ENCODE measurements at regions not wholly inside any gene's neighbourhood (a gene's known extent, or its start where the extent isn't known, plus 50 kb on each side); places are given as distances from the start of the nearest gene placed in this dataset.

DNA sequence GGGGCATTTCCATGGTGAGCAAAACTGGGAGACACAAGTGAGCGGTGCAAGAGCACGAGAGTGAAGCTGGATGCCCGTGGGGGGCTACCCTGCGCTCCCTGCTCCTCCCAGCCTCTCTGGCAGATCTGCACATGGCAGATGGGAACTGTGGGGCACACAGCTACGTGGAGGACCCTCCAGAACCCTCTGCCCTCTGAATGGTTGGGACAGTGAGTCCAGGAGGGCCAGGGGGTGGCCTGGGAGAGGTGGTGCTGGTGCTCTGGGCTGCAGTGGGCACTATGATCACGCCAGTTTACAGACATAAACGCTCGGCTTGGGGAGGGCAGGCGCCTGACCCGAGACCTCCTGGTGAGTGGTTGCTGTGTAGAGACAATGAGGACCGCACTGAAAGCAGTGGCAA lies 205.9 kb downstream of the CTTN start (continued):
- TF ChIP-seq, protein P1, sequence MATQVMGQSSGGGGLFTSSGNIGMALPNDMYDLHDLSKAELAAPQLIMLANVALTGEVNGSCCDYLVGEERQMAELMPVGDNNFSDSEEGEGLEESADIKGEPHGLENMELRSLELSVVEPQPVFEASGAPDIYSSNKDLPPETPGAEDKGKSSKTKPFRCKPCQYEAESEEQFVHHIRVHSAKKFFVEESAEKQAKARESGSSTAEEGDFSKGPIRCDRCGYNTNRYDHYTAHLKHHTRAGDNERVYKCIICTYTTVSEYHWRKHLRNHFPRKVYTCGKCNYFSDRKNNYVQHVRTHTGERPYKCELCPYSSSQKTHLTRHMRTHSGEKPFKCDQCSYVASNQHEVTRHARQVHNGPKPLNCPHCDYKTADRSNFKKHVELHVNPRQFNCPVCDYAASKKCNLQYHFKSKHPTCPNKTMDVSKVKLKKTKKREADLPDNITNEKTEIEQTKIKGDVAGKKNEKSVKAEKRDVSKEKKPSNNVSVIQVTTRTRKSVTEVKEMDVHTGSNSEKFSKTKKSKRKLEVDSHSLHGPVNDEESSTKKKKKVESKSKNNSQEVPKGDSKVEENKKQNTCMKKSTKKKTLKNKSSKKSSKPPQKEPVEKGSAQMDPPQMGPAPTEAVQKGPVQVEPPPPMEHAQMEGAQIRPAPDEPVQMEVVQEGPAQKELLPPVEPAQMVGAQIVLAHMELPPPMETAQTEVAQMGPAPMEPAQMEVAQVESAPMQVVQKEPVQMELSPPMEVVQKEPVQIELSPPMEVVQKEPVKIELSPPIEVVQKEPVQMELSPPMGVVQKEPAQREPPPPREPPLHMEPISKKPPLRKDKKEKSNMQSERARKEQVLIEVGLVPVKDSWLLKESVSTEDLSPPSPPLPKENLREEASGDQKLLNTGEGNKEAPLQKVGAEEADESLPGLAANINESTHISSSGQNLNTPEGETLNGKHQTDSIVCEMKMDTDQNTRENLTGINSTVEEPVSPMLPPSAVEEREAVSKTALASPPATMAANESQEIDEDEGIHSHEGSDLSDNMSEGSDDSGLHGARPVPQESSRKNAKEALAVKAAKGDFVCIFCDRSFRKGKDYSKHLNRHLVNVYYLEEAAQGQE (IDR thresholded peaks at IDR 0.05; ENCODE audit: unreplicated experiment) = no peak
- TF ChIP-seq ZNF114 (CRISPR knock-in tag; IDR thresholded peaks at IDR 0.05) (no peak), EZH2phosphoT487 (IDR thresholded peaks at IDR 0.05; ENCODE audit: unreplicated experiment) (no peak), CREB1 (CRISPR knock-in tag; IDR thresholded peaks at IDR 0.05; ENCODE audit: low read depth) (no peak), CTCF (conservative IDR thresholded peaks at IDR 0.05; ENCODE audit: low read depth in 2 of 2) (no peak), ZNF331 (CRISPR knock-in tag; IDR thresholded peaks at IDR 0.05; ENCODE audit: low read depth) (no peak)
- TF ChIP-seq, protein P2, sequence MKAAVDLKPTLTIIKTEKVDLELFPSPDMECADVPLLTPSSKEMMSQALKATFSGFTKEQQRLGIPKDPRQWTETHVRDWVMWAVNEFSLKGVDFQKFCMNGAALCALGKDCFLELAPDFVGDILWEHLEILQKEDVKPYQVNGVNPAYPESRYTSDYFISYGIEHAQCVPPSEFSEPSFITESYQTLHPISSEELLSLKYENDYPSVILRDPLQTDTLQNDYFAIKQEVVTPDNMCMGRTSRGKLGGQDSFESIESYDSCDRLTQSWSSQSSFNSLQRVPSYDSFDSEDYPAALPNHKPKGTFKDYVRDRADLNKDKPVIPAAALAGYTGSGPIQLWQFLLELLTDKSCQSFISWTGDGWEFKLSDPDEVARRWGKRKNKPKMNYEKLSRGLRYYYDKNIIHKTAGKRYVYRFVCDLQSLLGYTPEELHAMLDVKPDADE (IDR thresholded peaks at IDR 0.05) = no peak

DNA sequence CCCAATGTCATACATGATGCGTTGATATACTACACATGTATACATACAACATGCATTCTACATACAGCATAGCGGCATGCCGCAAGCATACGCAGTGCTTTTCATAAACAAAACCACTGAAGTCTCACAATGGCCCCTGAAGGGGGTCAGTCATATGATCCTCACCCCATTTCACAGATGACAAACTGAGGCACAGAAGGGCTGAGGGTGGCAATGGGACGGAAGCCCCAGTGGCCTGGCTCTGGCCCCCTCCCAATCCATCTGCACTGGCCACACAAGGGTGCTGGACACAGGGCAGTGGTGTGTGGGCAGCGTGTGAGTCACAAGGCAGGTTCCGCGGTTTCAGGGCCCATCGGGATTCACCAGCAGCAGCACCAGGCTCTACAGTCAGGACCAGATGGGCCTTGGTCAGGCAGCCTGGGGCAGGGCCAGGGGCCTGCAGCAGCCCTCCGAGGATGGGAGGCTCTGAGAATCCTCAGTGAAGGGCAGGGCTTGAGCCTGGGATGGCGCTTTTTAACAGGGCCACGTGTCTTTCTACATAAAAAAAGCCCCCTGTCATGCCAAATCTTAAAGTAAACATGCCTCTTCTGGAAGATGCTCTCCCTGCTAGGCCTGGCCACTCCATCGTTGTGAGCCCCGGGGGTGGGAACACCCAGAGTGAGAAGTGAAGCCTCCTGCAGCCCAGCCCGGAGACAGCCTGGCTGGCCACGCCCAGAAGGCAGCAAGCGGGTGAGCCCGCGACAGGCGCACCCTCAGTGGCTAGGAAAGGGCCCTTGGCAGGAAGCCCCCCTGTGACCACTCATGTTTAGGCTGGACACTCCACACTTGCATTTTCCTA lies 206.5 kb downstream of the CTTN start:
- no peak overlapping the region for H3K4me2 ChIP-seq
- Mint-ChIP-seq H3K9me3 (no peaks in the 10 kb centered on the region), H3K36me3 (ENCODE audit: low read depth) (no peaks in the 10 kb centered on the region; the same call in 1 of the 3 replicates), H3K27ac (no peak overlapping the region), H3K4me3 (no peak overlapping the region), H3K4me1 (peaks cover 47% of the 10 kb centered on the region), H3K27me3 (ENCODE audit: insufficient read depth, low read depth, poor library complexity) (peaks cover 19% of the 10 kb centered on the region)
- H3F3A ChIP-seq (replicated peaks; ENCODE audit: low read depth) = no peaks in the 10 kb centered on the region
- H3K27ac ChIP-seq (ENCODE audit: low read depth) = no peak overlapping the region
- H2AFZ ChIP-seq = no peak overlapping the region
- no peak overlapping the region for H3K4me3 ChIP-seq
- no peaks in the 10 kb centered on the region for H3K9me2 ChIP-seq (ENCODE audit: insufficient read depth)
- DNase-seq (ENCODE audit: low spot score) (no peak), ATAC-seq (peak; percentile 49)
- TF ChIP-seq, protein P2 (IDR thresholded peaks at IDR 0.05) = no peak
- TF ChIP-seq ZNF331 (CRISPR knock-in tag; IDR thresholded peaks at IDR 0.05; ENCODE audit: low read depth) = no peak
- no peak for TF ChIP-seq STAT1 (IDR thresholded peaks at IDR 0.05; ENCODE audit: unreplicated experiment)
- no peak for TF ChIP-seq NANOG (IDR thresholded peaks at IDR 0.05; ENCODE audit: borderline replicate concordance)
- TF ChIP-seq POLR2AphosphoS5 (IDR thresholded peaks at IDR 0.05; ENCODE audit: low read depth) = no peak
- H4K20me1 ChIP-seq (replicated peaks; ENCODE audit: insufficient read depth) = peaks cover 6% of the 10 kb centered on the region
- peaks cover 17% of the 10 kb centered on the region for H3K79me2 ChIP-seq (replicated peaks; ENCODE audit: insufficient read depth)
- H3K27me3 ChIP-seq (ENCODE audit: insufficient read depth) = no peaks in the 10 kb centered on the region
- no peaks in the 10 kb centered on the region for H3K36me3 ChIP-seq (ENCODE audit: insufficient read depth)
- peaks cover 17% of the 10 kb centered on the region for H3K4me1 ChIP-seq (ENCODE audit: insufficient read depth)

Data from GM23338 (cell line).